A673 (cell line): ENCODE measurements at regions not wholly inside any gene's neighbourhood (a gene's known extent, or its start where the extent isn't known, plus 50 kb on each side); places are given as distances from the start of the nearest gene placed in this dataset.

Source experiments
- BruUV-seq: library from RNA; stranded (reverse); fragments of 400-500 nt; replicated peaks from 2 replicates; lab custom pipeline; 2021; lab: Mats Ljungman, UMichigan
- CTCF ChIA-PET: fragments of 300-600 bp; sonication (Branson Sonifier 250); formaldehyde crosslinking; loops from one replicate; lab custom pipeline; 2022; ENCODE audit warnings: antibody characterized with exemption; lab: Charles Lee
- POLR2A ChIA-PET: fragments of 300-600 bp; sonication (Branson Sonifier 250); formaldehyde crosslinking; loops from one replicate; lab custom pipeline; 2022; ENCODE audit warnings: antibody characterized with exemption; ENCODE audit not compliant: low non-redundant PET; lab: Charles Lee
- DNase-seq: peaks from one replicate; pipeline ENCODE4 v3.0.0-alpha.2; 2015; ENCODE audit warnings: low spot score
- H3K27ac ChIP-seq: fragments of 200-600 bp; sonication (generic); 2 replicates; pipeline ENCODE4 v1.5.1; 2016; ENCODE audit warnings: mixed run types, low read depth, mild to moderate bottlenecking, mixed read lengths, antibody characterized with exemption, low read length; ENCODE audit not compliant: poor library complexity, severe bottlenecking
- H3K27me3 ChIP-seq: fragments of 200-600 bp; sonication (generic); replicated peaks from 2 replicates; pipeline ENCODE4 v1.6.1; 2017; ENCODE audit warnings: mixed run types, low read depth, mild to moderate bottlenecking, mixed read lengths, antibody characterized with exemption, low read length; ENCODE audit not compliant: insufficient read depth, poor library complexity
- H3K36me3 ChIP-seq: fragments of 200-600 bp; sonication (generic); 2 replicates; pipeline ENCODE4 v1.6.1; 2016; ENCODE audit warnings: mixed run types, mild to moderate bottlenecking, mixed read lengths, antibody characterized with exemption, low read length; ENCODE audit not compliant: insufficient read depth, poor library complexity, severe bottlenecking
- H3K4me1 ChIP-seq: fragments of 200-600 bp; sonication (generic); 2 replicates; pipeline ENCODE4 v1.6.1; 2017; ENCODE audit warnings: mixed run types, mild to moderate bottlenecking, mixed read lengths, antibody characterized with exemption, low read length; ENCODE audit not compliant: insufficient read depth, poor library complexity, severe bottlenecking
- H3K4me3 ChIP-seq: fragments of 200-600 bp; sonication (generic); 2 replicates; pipeline ENCODE4 v1.5.1; 2016; ENCODE audit warnings: low read depth, mixed run types, mild to moderate bottlenecking, mixed read lengths, low read length; ENCODE audit not compliant: poor library complexity, severe bottlenecking
- H3K9me3 ChIP-seq: fragments of 200-600 bp; sonication (generic); 2 replicates; pipeline ENCODE4 v1.6.1; 2016; ENCODE audit warnings: mixed run types, low read depth, mild to moderate bottlenecking, mixed read lengths, antibody characterized with exemption, low read length; ENCODE audit not compliant: poor library complexity, severe bottlenecking
- EZH2 ChIP-seq: fragments of 200-600 bp; sonication (generic); IDR thresholded peaks from 2 replicates; pipeline ENCODE4 v1.6.1; 2017; ENCODE audit warnings: borderline replicate concordance, low read depth, mild to moderate bottlenecking, mixed read lengths, antibody characterized with exemption, low read length; ENCODE audit not compliant: poor library complexity, severe bottlenecking
- intact Hi-C: fragments of 100-400 bp; cut with micrococcal nuclease; formaldehyde crosslinking; loops from one replicate; pipeline ENCODE4 v1.10.0; 2022; ENCODE audit not compliant: unreplicated experiment
- TF ChIP-seq, protein P1 (sequence below): fragments of 300-800, 200-600 bp; sonication (generic); conservative IDR thresholded peaks from 2 replicates; pipeline ENCODE4 v1.5.1; 2017; ENCODE audit warnings: low read depth, mild to moderate bottlenecking, antibody characterized with exemption, low read length, moderate library complexity, mixed read lengths

DNA sequence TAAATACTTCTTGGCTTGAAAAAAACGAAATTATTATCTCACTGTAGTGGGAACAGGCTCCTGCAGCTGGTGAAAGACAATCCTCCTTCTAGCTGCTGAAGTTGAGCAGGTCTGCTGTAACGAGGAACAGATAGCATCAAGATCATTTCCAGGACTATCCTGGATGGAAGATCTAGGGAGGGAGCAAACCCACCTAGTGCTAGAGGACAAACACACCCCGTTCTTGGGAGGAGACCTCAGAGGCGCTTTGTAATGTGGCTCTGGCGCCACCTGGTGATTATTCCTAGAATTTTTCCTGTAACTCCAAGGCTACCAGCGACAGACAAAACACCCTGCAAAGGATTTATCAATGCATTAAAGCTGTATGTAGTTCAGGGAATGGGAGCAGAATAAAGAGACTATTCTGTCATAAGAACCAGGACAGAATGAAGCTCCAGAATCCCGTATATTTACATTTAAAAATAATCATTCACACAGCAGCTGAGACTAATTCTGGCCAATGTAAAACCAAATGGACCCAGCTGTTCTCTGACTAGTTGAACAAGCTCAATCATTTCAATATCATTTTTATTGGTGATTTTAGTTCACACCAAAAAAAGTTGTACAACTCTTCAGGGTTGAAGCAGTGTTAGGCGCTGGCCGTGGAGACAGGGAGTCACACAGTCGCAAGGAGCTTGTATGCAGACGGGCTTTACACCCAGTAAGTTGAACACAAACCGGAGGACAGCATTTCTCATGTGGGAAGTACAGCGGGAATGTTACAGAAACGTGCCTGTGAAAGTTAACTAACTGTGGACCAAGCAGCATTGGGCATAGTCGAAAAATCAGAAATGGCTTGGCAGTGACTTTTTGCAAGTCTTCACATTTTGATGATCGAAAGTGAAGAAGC lies 290.3 kb downstream of the TRIB2 start:
- TF ChIP-seq EZH2: no peak
- TF ChIP-seq, protein P1, sequence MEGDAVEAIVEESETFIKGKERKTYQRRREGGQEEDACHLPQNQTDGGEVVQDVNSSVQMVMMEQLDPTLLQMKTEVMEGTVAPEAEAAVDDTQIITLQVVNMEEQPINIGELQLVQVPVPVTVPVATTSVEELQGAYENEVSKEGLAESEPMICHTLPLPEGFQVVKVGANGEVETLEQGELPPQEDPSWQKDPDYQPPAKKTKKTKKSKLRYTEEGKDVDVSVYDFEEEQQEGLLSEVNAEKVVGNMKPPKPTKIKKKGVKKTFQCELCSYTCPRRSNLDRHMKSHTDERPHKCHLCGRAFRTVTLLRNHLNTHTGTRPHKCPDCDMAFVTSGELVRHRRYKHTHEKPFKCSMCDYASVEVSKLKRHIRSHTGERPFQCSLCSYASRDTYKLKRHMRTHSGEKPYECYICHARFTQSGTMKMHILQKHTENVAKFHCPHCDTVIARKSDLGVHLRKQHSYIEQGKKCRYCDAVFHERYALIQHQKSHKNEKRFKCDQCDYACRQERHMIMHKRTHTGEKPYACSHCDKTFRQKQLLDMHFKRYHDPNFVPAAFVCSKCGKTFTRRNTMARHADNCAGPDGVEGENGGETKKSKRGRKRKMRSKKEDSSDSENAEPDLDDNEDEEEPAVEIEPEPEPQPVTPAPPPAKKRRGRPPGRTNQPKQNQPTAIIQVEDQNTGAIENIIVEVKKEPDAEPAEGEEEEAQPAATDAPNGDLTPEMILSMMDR: peak; percentile 78
- ChIA-PET POLR2A (no interaction called here), CTCF (interaction anchor here (0.5 to 2.1 kb wide), 19 partner anchors 10 to 1178 kb away, joined by 3 to 11 read pairs (median 4); partner anchors contain the start of gene TRIB2)
- no TSS peak for BruUV-seq
- H3K36me3 ChIP-seq: no peaks in the 10 kb centered on the region
- peak; percentile 90 for DNase-seq
- H3K27ac ChIP-seq: no peak overlapping the region
- H3K4me3 ChIP-seq: peak overlapping the region; percentile 15
- no peaks in the 10 kb centered on the region for H3K27me3 ChIP-seq
- peaks cover 35% of the 10 kb centered on the region for H3K4me1 ChIP-seq
- intact Hi-C loops: loop anchor here (1.0 to 10.0 kb wide), 13 partner anchors 76 to 1530 kb away; no protein-coding TSS in a partner anchor
- no peaks in the 10 kb centered on the region for H3K9me3 ChIP-seq

DNA sequence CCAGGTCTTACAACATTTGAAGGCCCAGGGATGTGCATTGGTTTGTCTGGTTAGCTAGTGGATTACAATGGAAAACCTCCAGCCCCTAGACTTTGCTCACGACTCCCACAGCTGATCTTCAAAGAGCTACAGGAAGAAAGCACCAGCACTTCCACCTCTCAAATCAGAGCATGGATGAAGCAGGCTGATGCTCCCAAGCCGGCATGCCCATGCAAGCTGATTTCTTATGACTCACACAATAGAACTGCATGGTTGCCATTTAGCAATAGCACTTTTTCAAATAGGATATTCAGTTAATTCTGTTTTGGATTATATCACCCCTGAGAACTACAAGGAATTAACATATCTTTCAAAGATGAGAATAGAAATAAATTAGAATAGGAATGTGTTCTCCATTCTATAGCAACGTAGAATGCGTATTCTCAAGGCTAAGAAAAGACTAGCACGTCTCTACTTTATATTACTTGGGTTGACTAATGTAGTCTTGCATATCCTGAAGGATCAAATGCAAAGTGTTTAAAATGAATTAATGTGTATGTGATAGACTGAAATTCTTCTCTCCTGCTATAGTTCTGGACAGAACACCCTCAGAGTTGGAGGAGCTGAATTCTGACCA lies 292.4 kb downstream of the TRIB2 start:
- no TSS peak for BruUV-seq
- H3K4me1 ChIP-seq: peaks cover 27% of the 10 kb centered on the region
- POLR2A ChIA-PET: no interaction called here
- no peaks in the 10 kb centered on the region for H3K9me3 ChIP-seq
- H3K36me3 ChIP-seq: no peaks in the 10 kb centered on the region
- intact Hi-C loops: loop anchor here (5.0 to 10.0 kb wide), 10 partner anchors 232 to 1532 kb away; no protein-coding TSS in a partner anchor
- no peak overlapping the region for H3K4me3 ChIP-seq
- peak; percentile 58 for DNase-seq
- CTCF ChIA-PET: interaction anchor here (0.6 to 0.7 kb wide), 2 partner anchors 293 to 500 kb away, joined by 3 to 8 read pairs; partner anchors contain the start of gene TRIB2
- H3K27ac ChIP-seq: no peak overlapping the region
- H3K27me3 ChIP-seq: no peaks in the 10 kb centered on the region
- TF ChIP-seq, protein P1: no peak
- no peak for TF ChIP-seq EZH2

DNA sequence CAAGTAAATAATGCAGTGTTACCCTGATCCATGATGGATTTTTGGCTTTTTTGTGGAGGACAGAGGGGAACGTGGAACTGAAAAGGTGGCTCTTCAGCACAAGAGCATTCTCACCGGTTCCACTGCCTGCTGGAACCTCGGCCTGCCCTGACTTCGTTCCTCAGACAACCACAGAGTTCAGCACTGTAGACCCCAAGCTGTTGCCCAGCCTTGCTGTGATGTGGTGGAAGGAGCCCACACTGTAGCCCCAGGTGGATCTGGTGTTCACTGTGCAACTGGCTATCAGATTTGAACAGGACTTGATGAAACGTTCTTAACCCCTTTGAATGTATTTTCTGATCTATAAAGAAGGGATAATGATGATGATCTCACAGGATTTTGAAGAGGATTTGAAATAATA lies 293.5 kb downstream of the TRIB2 start:
- Histone ChIP-seq H3K4me1 (peaks cover 23% of the 10 kb centered on the region), H3K9me3 (no peaks in the 10 kb centered on the region), H3K27me3 (no peaks in the 10 kb centered on the region), H3K27ac (no peak overlapping the region), H3K36me3 (no peaks in the 10 kb centered on the region), H3K4me3 (no peak overlapping the region)
- ChIA-PET CTCF (interaction anchor here (0.6 kb wide), 1 partner anchor 1322 kb away, joined by 3 read pairs; no protein-coding TSS in a partner anchor), POLR2A (no interaction called here)
- intact Hi-C loops: no loop called here
- TF ChIP-seq EZH2: no peak
- TF ChIP-seq, protein P1: no peak
- no TSS peak for BruUV-seq
- no peak for DNase-seq
